ENCODE measurements at regions not wholly inside any gene's neighbourhood (a gene's known extent, or its start where the extent isn't known, plus 50 kb on each side); places are given as distances from the start of the nearest gene placed in this dataset.
"Not testable (repeated sequence)": the region's sequence is repeated elsewhere in the genome, so short reads cannot be mapped to it uniquely, and the experiment has no call there.

DNA sequence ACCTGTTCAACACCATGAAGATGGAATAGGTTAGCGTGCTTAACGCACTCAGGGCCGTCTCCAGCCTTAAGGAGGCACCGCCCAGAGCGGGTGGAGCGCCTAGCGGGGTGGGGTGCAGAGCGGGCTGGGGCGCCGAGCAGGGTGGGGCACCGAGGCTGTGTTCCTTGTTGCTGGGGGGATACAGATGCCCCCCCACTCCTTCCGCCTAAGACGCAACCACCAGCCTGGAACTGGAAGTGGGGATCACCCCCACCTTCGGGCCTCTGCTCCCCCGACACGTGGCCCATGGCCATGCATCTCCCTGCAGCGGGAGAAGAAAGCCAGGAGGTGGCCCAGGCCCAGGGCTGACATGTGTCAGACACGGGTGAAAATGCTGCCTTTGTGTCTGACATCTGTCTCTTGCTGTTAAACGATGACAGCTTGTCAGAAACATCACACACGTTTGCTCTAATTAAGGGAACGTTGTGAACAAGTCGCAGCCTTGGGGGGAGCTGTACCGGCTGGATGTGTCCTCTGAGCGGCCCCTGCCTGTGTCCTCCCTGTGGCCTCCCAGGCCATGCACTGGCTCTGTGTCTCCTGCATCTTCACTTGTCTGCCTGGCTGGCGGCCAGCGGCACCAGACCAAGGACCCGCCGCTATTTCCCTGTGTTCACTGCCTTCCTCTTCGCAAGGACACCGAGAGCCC lies 192.5 kb downstream of the LAT start:
- H3K27ac Mint-ChIP-seq, DNase-seq, H3K9me3 ChIP-seq: not testable (repeated sequence)

DNA sequence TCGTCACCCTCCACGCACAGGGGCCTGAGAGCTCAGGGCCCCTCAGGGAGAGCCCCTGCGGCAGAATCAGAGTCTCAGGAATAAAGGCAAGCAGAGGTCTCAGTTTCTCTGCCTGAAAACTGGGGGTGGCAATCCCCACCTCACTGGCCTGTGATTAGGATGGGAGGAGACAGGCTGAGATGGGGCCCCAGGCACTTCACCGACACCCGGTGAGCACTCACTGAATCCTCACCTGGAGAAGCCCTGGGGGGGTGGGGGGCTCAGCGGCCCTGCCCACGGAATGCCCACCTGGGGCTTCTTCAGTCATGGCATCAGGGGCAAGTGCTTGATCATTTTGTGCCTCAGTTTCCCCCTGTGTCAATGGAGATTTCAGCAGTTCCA lies 192.0 kb downstream of the LAT start:
- H3K27ac Mint-ChIP-seq; H3K27me3 Mint-ChIP-seq; H3K4me3 Mint-ChIP-seq; ATAC-seq (replicated peaks in 1 of 4); H3K4me3 ChIP-seq (ENCODE audit: control insufficient read depth in 1 of 2, extremely low read depth in 1 of 2, low read length in 1 of 2); H3K4me1 ChIP-seq (ENCODE audit: control insufficient read depth in 1 of 2, extremely low read depth in 1 of 2, insufficient read depth in 2 of 2, low read length in 2 of 2); H3K27me3 ChIP-seq (replicated peaks in 1 of 2; ENCODE audit: control insufficient read depth in 2 of 2, extremely low read depth in 1 of 2, insufficient read depth in 2 of 2, low read length in 1 of 2); H3K9me3 ChIP-seq; DNase-seq; H3K4me1 Mint-ChIP-seq; H3K9me3 Mint-ChIP-seq; H3K36me3 ChIP-seq (ENCODE audit: control insufficient read depth in 2 of 2, extremely low read depth in 1 of 2, insufficient read depth in 1 of 2, low read length in 1 of 2); H3K27ac ChIP-seq (ENCODE audit: low read length); POLR2A ChIA-PET; CTCF ChIA-PET: not testable (repeated sequence)
- H3K36me3 Mint-ChIP-seq = peaks cover 14% of the 10 kb centered on the region
- 100% methylated on average over 3 of the region's 7 CpGs for WGBS (ENCODE audit: insufficient coverage)

More for the DNA sequence above, 192.5 kb downstream of the LAT start:
- H3K27ac ChIP-seq (ENCODE audit: low read length); H3K27me3 Mint-ChIP-seq; H3K4me3 Mint-ChIP-seq; H3K4me1 ChIP-seq (ENCODE audit: control insufficient read depth in 1 of 2, extremely low read depth in 1 of 2, insufficient read depth in 2 of 2, low read length in 2 of 2); CTCF ChIA-PET; H3K27me3 ChIP-seq (replicated peaks in 1 of 2; ENCODE audit: control insufficient read depth in 2 of 2, extremely low read depth in 1 of 2, insufficient read depth in 2 of 2, low read length in 1 of 2); H3K4me1 Mint-ChIP-seq; H3K36me3 ChIP-seq (ENCODE audit: control insufficient read depth in 2 of 2, extremely low read depth in 1 of 2, insufficient read depth in 1 of 2, low read length in 1 of 2); ATAC-seq (replicated peaks in 1 of 4); H3K4me3 ChIP-seq (ENCODE audit: control insufficient read depth in 1 of 2, extremely low read depth in 1 of 2, low read length in 1 of 2); H3K9me3 Mint-ChIP-seq; POLR2A ChIA-PET: not testable (repeated sequence)
- 89% methylated on average over 15 of the region's 30 CpGs for WGBS (ENCODE audit: insufficient coverage)
- H3K36me3 Mint-ChIP-seq = peaks cover 11% of the 10 kb centered on the region

DNA sequence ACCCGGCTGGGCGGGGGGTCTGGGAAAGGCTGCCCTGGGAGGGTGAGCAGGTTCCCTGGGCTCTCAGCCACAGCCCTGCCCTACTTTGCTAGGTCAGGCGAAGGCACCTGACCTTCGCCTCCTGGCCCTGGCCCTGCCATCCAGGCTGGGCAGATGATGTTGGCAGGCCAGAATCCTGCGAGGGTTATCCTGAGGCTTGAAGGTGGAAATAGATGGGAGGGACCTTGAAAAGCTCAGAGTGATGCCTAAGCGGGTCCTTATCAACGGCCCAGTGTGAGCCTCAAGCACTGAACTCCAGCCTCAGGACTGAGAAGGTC lies 191.3 kb downstream of the LAT start:
- H3K9me3 Mint-ChIP-seq; H3K27me3 ChIP-seq (replicated peaks in 1 of 2; ENCODE audit: control insufficient read depth in 2 of 2, extremely low read depth in 1 of 2, insufficient read depth in 2 of 2, low read length in 1 of 2); H3K27ac ChIP-seq (ENCODE audit: low read length); CTCF ChIA-PET; H3K4me3 Mint-ChIP-seq; DNase-seq; H3K4me1 Mint-ChIP-seq; H3K4me1 ChIP-seq (ENCODE audit: control insufficient read depth in 1 of 2, extremely low read depth in 1 of 2, insufficient read depth in 2 of 2, low read length in 2 of 2); H3K27ac Mint-ChIP-seq; ATAC-seq (replicated peaks in 1 of 4); POLR2A ChIA-PET; H3K27me3 Mint-ChIP-seq; H3K36me3 ChIP-seq (ENCODE audit: control insufficient read depth in 2 of 2, extremely low read depth in 1 of 2, insufficient read depth in 1 of 2, low read length in 1 of 2); H3K9me3 ChIP-seq; H3K4me3 ChIP-seq (ENCODE audit: control insufficient read depth in 1 of 2, extremely low read depth in 1 of 2, low read length in 1 of 2): not testable (repeated sequence)
- peaks cover 19% of the 10 kb centered on the region for H3K36me3 Mint-ChIP-seq
- WGBS (ENCODE audit: insufficient coverage) = 92% methylated on average over 7 of the region's 7 CpGs

DNA sequence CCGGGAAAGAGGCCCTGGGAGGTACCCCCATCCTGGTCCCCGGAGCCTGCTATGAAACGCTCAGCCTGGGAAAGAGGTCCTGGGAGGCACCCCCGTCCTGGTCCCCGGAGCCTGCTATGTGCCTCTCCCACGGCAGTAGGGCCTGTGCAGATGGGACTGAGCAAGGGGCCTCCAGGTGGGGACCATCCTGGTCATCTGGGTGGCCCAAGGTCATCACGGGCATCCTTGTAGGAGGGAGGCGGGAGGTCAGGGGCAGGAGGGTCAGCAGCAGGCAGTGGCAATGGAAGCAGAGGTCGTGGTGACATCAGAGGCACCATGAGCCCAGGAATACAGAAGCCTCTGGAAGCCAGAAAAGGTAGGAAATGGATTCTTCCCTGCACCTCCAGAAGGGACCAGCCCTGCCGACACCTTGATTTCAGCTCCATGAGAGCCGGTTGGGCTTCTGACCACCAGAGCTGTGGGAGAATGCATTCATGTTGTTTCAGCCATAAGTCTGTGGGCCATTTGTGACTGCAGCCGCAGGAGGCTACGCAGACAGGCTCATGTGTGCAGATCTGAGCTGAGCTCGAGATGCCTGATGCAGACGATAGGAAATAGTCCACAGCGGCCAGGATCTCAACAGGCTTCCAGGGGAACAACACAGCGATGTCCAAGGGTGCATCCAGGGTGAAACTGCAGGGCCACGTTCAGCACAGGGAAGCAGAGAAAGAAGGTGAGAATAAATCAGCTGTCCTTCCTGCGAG lies 190.7 kb downstream of the LAT start:
- H3K27ac ChIP-seq (ENCODE audit: low read length); H3K9me3 ChIP-seq; H3K27me3 Mint-ChIP-seq; DNase-seq; H3K4me1 Mint-ChIP-seq; POLR2A ChIA-PET; ATAC-seq (replicated peaks in 1 of 4); H3K4me3 ChIP-seq (ENCODE audit: control insufficient read depth in 1 of 2, extremely low read depth in 1 of 2, low read length in 1 of 2); H3K4me1 ChIP-seq (ENCODE audit: control insufficient read depth in 1 of 2, extremely low read depth in 1 of 2, insufficient read depth in 2 of 2, low read length in 2 of 2); H3K27ac Mint-ChIP-seq; H3K36me3 ChIP-seq (ENCODE audit: control insufficient read depth in 2 of 2, extremely low read depth in 1 of 2, insufficient read depth in 1 of 2, low read length in 1 of 2); H3K4me3 Mint-ChIP-seq; H3K9me3 Mint-ChIP-seq; H3K27me3 ChIP-seq (replicated peaks in 1 of 2; ENCODE audit: control insufficient read depth in 2 of 2, extremely low read depth in 1 of 2, insufficient read depth in 2 of 2, low read length in 1 of 2); CTCF ChIA-PET: not testable (repeated sequence)
- H3K36me3 Mint-ChIP-seq = peaks cover 22% of the 10 kb centered on the region
- 93% methylated on average over 8 of the region's 19 CpGs for WGBS (ENCODE audit: insufficient coverage)

DNA sequence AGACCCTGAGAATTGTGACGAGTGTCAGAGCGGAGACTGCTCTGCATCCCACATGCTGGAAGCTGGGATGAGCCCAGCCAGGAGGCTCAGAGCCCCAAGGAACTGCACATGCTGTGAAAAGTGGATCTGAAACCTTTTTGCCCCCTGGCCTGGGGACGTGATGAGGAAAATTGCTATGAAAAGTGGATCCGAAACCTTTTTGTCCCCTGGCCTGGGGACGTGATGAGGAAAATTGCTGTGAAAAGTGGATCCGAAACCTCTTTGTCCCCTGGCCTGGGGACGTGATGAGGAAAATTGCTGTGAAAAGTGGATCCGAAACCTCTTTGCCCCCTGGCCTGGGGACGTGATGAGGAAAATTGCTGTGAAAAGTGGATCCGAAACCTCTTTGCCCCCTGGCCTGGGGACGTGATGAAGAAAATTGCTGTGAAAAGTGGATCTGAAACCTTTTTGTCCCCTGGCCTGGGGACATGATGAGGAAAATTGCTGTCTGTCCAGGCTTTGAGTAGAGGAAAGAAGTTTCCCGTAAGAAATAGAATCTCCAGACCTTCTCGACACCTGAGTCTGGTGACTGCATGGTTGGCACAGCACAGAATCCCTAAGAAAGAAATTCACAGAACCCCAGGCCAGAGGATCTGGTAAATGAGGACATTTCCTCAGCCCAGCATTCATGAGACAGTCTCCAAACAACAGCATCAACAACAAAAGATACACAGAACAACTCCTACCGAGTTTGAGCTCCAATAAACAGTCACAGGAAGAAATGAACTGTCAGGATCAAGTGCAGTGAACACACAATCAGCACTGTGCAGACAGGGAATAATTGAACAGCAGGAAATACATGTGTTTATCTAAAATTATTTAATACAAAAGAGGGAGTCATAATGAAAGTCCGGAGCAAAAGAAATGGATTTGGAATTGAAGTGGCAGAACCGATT lies 188.8 kb downstream of the LAT start:
- H3K9me3 Mint-ChIP-seq, CTCF ChIA-PET: not testable (repeated sequence)

DNA sequence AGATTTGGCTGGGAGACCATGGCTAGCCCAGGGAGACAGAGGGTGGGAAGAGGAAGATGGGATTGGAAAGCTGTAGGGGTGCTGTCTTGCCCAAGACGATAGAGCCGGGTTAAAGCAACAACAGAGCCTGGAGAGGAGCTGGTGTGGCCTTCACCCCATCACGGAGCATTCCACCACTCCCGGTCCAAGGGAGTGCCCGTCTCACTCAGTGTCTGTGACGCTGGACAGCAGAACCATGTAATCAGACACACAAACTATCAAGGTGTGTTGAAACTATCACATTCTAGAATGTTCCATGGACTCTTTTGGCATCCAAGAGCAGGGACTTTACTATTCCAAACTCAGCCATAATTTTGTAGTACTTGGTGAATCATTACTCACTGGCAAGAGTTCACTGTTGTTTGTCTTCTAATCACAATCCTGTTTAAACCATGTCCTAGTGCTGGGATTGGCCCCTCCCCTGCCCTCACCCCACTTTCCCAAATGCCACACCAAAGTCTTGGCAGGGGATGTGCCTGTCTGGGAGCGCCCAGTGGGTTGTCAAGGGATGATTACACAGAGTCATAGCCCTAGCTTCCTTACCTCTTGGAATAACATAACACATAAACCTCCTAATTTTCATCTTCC lies 187.4 kb downstream of the LAT start:
- 98% methylated on average over 6 of the region's 7 CpGs for WGBS (ENCODE audit: insufficient coverage)

More for the DNA sequence above, 188.8 kb downstream of the LAT start:
- H3K4me1 ChIP-seq (ENCODE audit: control insufficient read depth in 1 of 2, extremely low read depth in 1 of 2, insufficient read depth in 2 of 2, low read length in 2 of 2); H3K4me3 Mint-ChIP-seq; H3K27me3 ChIP-seq (replicated peaks in 1 of 2; ENCODE audit: control insufficient read depth in 2 of 2, extremely low read depth in 1 of 2, insufficient read depth in 2 of 2, low read length in 1 of 2); ATAC-seq (replicated peaks in 1 of 4); H3K9me3 ChIP-seq; POLR2A ChIA-PET; H3K4me1 Mint-ChIP-seq; H3K27ac ChIP-seq (ENCODE audit: low read length); H3K4me3 ChIP-seq (ENCODE audit: control insufficient read depth in 1 of 2, extremely low read depth in 1 of 2, low read length in 1 of 2); DNase-seq; H3K27me3 Mint-ChIP-seq; H3K36me3 ChIP-seq (ENCODE audit: control insufficient read depth in 2 of 2, extremely low read depth in 1 of 2, insufficient read depth in 1 of 2, low read length in 1 of 2): not testable (repeated sequence)
- Mint-ChIP-seq H3K27ac (peak overlapping the region in 1 of 2 donors; percentile 35), H3K36me3 (peaks cover 22% of the 10 kb centered on the region)
- 88% methylated on average over 5 of the region's 16 CpGs for WGBS (ENCODE audit: insufficient coverage)

More for the DNA sequence above, 187.4 kb downstream of the LAT start:
- H3K27me3 ChIP-seq (replicated peaks in 1 of 2; ENCODE audit: control insufficient read depth in 2 of 2, extremely low read depth in 1 of 2, insufficient read depth in 2 of 2, low read length in 1 of 2); H3K4me1 Mint-ChIP-seq; H3K27ac Mint-ChIP-seq; H3K9me3 ChIP-seq; H3K9me3 Mint-ChIP-seq; H3K4me1 ChIP-seq (ENCODE audit: control insufficient read depth in 1 of 2, extremely low read depth in 1 of 2, insufficient read depth in 2 of 2, low read length in 2 of 2); H3K27me3 Mint-ChIP-seq; H3K27ac ChIP-seq (ENCODE audit: low read length); POLR2A ChIA-PET; H3K4me3 Mint-ChIP-seq; H3K4me3 ChIP-seq (ENCODE audit: control insufficient read depth in 1 of 2, extremely low read depth in 1 of 2, low read length in 1 of 2); H3K36me3 ChIP-seq (ENCODE audit: control insufficient read depth in 2 of 2, extremely low read depth in 1 of 2, insufficient read depth in 1 of 2, low read length in 1 of 2); ATAC-seq (replicated peaks in 1 of 4); CTCF ChIA-PET; DNase-seq: not testable (repeated sequence)
- H3K36me3 Mint-ChIP-seq = peaks cover 26% of the 10 kb centered on the region

All from T-cell (primary cell).